ENCODE measurements at regions not wholly inside any gene's neighbourhood (a gene's known extent, or its start where the extent isn't known, plus 50 kb on each side); places are given as distances from the start of the nearest gene placed in this dataset.

DNA sequence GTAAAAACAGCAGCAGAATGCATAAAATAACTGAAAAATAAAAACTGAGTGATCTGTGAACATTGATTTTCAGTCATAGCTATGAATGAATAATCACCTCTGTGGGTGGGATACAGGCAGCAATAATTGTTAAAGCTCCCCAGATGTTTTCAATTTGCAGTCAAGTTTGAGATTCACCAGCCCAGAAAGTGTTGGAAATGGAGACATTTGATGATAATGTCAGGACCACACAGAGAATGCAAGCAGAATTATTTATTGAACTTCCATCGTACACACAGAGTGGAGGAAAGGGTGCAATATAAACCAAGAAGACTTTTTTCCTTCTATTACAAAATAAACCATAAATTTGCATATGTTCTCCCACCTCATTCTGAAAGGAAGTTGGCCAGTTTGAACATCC, 601.7 kb downstream of the ANKRD7 start:
- TF ChIP-seq, protein P1, sequence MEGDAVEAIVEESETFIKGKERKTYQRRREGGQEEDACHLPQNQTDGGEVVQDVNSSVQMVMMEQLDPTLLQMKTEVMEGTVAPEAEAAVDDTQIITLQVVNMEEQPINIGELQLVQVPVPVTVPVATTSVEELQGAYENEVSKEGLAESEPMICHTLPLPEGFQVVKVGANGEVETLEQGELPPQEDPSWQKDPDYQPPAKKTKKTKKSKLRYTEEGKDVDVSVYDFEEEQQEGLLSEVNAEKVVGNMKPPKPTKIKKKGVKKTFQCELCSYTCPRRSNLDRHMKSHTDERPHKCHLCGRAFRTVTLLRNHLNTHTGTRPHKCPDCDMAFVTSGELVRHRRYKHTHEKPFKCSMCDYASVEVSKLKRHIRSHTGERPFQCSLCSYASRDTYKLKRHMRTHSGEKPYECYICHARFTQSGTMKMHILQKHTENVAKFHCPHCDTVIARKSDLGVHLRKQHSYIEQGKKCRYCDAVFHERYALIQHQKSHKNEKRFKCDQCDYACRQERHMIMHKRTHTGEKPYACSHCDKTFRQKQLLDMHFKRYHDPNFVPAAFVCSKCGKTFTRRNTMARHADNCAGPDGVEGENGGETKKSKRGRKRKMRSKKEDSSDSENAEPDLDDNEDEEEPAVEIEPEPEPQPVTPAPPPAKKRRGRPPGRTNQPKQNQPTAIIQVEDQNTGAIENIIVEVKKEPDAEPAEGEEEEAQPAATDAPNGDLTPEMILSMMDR (IDR thresholded peaks at IDR 0.05; ENCODE audit: low read depth, low read length, poor library complexity, severe bottlenecking) = no peak
- no peak for TF ChIP-seq EZH2phosphoT487 (IDR thresholded peaks at IDR 0.05; ENCODE audit: borderline replicate concordance, low read length)

All from DOHH2 (cell line).